WTC11 (cell line): ENCODE measurements at regions not wholly inside any gene's neighbourhood (a gene's known extent, or its start where the extent isn't known, plus 50 kb on each side); places are given as distances from the start of the nearest gene placed in this dataset.

Source experiments
- JUN ChIP-seq: sonication (generic); formaldehyde crosslinking; IDR thresholded peaks from 2 replicates; pipeline ENCODE4 v1.8.0; 2023; ENCODE audit warnings: mild to moderate bottlenecking, missing genetic modification reagents
- TEAD1 ChIP-seq: sonication (generic); formaldehyde crosslinking; IDR thresholded peaks from 2 replicates; pipeline ENCODE4 v1.8.0; 2022; ENCODE audit warnings: mild to moderate bottlenecking, missing genetic modification reagents
- TF ChIP-seq, protein P1 (sequence below): fragments of 200-600 bp; IDR thresholded peaks from 2 replicates; pipeline ENCODE4 v1.8.0; 2022; ENCODE audit warnings: antibody characterized with exemption
- TF ChIP-seq, protein P2 (sequence below): sonication (generic); formaldehyde crosslinking; IDR thresholded peaks from 2 replicates; pipeline ENCODE4 v1.8.0; 2022; ENCODE audit warnings: mild to moderate bottlenecking, missing genetic modification reagents
- TF ChIP-seq, protein P3 (sequence below): sonication (generic); formaldehyde crosslinking; IDR thresholded peaks from 2 replicates; pipeline ENCODE4 v1.8.0; 2022; ENCODE audit warnings: mild to moderate bottlenecking, missing genetic modification reagents

DNA sequence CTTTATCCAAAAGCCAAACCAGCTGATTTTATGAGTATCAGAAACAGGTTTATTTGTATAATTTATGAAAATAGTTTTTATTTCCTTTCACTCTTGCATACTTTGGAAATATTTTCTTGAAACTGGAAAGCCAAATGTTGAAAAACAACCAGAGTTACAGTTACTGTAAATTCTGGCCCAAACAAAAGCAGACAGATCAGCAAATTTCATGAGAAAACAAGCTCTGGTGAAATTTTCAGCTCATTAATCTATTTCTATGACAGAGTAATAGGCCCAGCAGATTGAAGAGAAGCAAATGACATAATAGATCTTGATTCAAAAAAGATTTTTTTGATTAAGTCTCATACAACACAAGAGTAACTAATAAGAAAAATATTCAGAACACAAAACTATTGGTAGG, 182.7 kb downstream of the ENC1 start:
- TF ChIP-seq, protein P1, sequence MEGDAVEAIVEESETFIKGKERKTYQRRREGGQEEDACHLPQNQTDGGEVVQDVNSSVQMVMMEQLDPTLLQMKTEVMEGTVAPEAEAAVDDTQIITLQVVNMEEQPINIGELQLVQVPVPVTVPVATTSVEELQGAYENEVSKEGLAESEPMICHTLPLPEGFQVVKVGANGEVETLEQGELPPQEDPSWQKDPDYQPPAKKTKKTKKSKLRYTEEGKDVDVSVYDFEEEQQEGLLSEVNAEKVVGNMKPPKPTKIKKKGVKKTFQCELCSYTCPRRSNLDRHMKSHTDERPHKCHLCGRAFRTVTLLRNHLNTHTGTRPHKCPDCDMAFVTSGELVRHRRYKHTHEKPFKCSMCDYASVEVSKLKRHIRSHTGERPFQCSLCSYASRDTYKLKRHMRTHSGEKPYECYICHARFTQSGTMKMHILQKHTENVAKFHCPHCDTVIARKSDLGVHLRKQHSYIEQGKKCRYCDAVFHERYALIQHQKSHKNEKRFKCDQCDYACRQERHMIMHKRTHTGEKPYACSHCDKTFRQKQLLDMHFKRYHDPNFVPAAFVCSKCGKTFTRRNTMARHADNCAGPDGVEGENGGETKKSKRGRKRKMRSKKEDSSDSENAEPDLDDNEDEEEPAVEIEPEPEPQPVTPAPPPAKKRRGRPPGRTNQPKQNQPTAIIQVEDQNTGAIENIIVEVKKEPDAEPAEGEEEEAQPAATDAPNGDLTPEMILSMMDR: no peak
- TF ChIP-seq JUN (CRISPR knock-in tag) (no peak), TEAD1 (CRISPR knock-in tag) (no peak)
- TF ChIP-seq, protein P2, sequence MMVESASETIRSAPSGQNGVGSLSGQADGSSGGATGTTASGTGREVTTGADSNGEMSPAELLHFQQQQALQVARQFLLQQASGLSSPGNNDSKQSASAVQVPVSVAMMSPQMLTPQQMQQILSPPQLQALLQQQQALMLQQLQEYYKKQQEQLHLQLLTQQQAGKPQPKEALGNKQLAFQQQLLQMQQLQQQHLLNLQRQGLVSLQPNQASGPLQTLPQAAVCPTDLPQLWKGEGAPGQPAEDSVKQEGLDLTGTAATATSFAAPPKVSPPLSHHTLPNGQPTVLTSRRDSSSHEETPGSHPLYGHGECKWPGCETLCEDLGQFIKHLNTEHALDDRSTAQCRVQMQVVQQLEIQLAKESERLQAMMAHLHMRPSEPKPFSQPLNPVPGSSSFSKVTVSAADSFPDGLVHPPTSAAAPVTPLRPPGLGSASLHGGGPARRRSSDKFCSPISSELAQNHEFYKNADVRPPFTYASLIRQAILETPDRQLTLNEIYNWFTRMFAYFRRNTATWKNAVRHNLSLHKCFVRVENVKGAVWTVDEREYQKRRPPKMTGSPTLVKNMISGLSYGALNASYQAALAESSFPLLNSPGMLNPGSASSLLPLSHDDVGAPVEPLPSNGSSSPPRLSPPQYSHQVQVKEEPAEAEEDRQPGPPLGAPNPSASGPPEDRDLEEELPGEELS: no peak
- TF ChIP-seq, protein P3, sequence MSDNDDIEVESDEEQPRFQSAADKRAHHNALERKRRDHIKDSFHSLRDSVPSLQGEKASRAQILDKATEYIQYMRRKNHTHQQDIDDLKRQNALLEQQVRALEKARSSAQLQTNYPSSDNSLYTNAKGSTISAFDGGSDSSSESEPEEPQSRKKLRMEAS (CRISPR knock-in tag): no peak
